ENCODE measurements at regions not wholly inside any gene's neighbourhood (a gene's known extent, or its start where the extent isn't known, plus 50 kb on each side); places are given as distances from the start of the nearest gene placed in this dataset.

- TF ChIP-seq CTCF (IDR thresholded peaks at IDR 0.05; ENCODE audit: insufficient read depth, low read length, poor library complexity, severe bottlenecking), result no peak
- TF ChIP-seq EZH2phosphoT487 (conservative IDR thresholded peaks at IDR 0.05; ENCODE audit: low read length), result no peak
Observed at GRCh38 chr2:83786140-83786539, 672.9 kb downstream of the SUCLG1 start.

All from SU-DHL-6 (cell line).